ENCODE measurements at regions not wholly inside any gene's neighbourhood (a gene's known extent, or its start where the extent isn't known, plus 50 kb on each side); places are given as distances from the start of the nearest gene placed in this dataset.
"Not testable (repeated sequence)": the region's sequence is repeated elsewhere in the genome, so short reads cannot be mapped to it uniquely, and the experiment has no call there.

DNA sequence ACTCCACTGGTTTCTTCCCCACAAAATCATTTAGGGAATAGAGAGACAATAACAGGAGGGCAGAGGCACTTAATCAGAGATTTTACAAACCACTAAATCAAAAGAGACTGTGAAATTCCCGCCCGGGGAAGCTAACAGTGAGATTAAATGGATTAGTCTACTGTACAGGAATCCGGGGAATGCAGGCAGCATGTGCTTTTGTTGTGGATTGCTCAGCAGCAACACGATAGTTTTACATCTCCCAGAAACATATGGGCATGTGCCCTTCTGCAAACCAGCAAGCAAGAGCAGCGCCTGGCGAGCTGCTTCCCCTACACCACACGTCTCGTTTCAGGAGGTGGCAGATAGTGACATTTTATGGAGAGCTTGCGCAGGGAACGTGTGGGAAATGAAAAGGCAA lies 382.3 kb downstream of the CD83 start:
- DNase-seq, result no peak

DNA sequence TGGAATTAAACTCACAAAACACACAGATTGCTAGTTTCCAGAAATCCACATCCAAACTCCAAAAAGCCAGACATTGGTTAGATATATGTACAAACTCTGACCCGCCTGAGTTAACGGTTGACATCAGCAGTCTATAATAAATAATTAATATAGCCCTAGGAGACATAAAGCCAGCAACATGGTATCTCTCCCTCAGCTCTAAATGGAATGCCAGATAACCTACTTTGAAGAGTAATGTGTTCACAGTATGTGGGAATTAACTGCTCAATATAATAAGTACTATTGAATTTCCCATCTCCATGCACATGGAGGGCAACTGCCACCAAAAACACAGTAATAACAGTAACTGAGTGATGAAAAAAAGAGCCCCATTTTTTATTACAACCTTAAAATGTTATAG lies 383.2 kb downstream of the CD83 start:
- DNase-seq, result no peak

DNA sequence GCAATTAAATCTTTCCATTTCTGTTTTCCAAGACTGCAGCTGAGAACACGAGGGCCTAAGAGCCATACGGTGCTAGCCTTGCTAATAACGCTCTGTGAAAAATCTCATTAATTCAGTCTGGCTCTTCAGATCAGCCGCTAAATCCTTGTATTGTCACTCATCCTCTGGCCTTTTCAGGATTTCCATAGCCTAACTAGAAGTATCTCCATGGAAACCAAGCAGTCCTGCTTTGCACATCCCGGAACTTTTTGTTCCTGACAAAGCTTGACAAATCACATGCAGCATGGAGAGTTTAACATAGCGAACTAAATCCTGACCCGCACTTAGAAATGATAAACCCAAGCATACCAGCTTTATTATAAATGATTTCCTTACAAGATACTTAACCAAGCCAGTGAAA lies 383.7 kb downstream of the CD83 start:
- no peak for DNase-seq

DNA sequence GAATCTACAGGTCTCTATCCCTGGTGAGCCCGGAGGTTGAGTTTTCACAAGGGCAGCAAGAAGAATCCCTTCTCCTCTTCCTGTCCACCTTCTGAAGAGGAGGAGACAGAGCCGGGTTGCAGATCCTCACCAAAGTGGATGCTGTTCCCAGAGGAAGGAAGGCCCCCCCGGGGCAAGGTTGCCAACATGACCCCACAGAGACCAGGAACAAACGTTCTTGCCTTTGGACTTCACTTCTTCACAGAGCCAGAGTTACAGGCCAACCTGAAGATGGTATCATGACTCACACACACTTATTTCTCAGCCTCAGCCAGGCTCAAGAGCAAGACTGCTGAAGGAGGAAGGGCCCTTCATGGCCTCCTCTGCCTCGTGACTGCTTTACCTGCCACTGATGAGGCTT lies 384.3 kb downstream of the CD83 start:
- no peak for DNase-seq

- no peak for DNase-seq
Observed at GRCh38 chr6:14502551-14502950, 385.0 kb downstream of the CD83 start.

DNA sequence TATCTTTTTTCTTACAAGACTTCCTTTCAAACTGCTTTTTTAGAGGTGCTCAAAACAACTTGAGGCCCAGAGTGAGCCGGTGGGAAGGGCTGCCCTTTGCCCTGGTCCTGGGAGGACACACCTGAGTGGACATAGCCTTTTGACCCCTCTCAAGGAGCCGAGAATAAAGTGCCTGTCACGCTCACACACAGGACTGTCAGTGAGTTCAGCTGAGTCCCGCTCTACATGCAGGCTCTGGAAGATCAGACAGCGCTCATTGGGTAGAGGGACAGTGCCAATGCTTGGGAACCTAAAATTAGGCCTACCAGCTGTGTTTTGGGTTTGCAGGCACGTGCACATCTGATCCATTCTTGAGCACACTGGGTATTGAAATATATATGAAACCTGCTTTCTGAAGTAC lies 387.8 kb downstream of the CD83 start:
- DNase-seq, result no peak

GRCh38 chr6:14506656-14507246 lies 389.2 kb downstream of the CD83 start:
- DNase-seq, result no peak

- DNase-seq, result no peak
Observed at GRCh38 chr6:14509120-14509519, 391.5 kb downstream of the CD83 start.

- DNase-seq, result no peak
Observed at GRCh38 chr6:14510038-14510437, 392.5 kb downstream of the CD83 start.

DNA sequence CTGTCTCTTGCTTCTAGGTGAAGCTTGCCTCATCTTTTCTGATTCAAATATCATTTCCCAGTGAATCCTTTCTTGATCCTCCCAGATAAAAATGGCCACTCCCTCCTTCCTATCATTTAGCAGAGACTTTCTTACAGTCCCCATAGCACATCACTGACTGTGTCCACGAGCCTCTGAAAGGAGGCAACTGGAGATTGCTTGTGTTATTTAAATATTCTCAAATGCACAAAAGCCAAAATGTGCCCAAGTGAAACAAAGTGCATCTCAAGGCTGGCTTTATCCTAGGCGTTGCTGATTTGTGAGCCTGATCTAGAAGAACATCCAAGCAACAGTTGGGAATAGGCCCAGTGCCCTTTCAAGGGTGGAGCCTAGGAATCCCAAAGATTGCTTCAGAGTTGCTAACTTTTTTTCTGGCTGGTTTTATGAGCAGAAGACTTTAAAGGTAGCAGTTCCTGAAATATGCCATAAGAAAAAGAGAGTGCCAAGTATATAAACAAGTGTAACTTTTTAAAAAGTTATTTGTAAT lies 393.6 kb downstream of the CD83 start:
- no peak for DNase-seq

- no peak for DNase-seq
Observed at GRCh38 chr6:14512246-14512645, 394.7 kb downstream of the CD83 start.

DNA sequence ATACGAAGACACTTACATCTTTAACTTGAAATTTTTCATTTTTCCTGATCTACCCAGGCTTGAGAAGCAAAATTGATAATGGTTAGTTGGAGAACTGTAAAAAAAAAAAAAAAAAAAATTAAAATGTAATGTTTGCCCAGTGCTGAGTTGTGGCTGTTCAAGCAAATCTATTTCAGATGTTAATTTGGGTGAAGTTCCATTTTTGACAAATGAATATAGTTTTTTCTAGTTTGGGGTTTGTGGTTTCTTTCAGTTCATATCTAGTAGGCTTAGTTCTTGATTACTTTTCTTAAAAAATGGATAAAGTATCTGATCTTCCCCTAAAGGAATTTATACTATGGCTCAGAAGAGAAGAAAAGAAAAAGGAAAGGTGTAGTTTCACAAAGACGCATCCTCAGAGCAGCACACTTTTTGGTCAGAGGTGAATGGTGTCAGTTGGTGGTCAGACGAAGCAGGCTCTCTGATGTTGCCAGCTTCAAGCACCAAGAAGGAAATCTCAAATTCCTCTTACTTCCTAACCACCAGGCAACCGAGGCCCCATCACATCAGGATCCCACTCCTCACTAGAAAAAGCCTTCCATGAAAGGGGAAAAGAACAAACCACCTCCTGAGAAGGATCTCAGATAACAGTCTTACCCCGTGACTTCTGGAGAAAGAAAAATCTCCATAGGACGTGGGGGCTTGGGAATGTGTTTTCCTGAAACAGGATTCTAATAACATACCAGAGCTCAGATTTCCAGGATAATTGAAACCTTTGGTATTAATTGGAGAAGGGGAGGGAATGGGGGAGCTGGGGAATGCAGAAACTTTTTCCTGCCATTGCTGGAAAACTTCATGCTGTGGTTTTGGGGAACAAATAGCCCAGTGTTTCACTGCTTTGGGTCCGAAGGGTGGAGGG lies 396.2 kb downstream of the CD83 start:
- no peak for DNase-seq

DNA sequence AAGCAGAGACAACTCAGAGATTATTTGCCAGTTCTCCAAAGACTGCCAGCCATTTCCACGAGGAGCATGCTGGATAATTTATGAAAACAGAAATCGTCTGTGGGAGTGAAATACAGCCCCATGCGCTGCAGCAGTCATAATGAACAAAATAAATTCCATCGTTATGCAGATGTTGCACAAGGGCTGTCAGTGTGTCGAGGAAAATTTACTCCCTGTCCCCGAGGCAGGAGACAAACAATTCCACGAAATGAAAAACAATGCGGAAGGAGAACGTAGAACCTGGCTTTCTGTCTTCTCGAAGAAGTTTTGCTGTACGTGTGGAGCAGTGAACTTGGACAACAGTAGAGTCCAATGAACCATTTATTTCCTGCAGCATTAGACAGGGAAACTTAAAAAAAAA lies 399.4 kb downstream of the CD83 start:
- DNase-seq, result no peak

GRCh38 chr6:14517516-14518105 lies 400.0 kb downstream of the CD83 start:
- no peak for DNase-seq

GRCh38 chr6:14518515-14519217 lies 401.1 kb downstream of the CD83 start:
- no peak for DNase-seq

GRCh38 chr6:14520029-14520428 lies 402.5 kb downstream of the CD83 start:
- DNase-seq, result no peak

DNA sequence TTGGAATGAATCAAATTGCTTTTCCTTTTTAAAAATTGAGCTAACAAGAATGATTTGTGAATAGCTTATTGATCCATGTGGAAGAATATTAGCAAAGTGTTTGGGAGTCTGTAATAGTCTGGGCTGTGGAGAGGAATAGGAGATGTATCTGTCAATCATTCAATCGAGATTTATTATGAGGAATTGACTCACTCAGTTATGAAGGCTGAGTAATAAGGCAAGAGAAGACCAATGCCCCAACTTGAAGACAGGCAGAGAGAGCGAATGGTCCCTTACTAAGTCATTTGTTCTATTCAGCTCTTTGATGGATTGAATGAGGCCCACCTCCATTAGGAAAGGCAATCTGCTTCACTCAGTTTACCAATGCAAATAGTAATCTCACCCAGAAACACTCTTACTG lies 403.0 kb downstream of the CD83 start:
- DNase-seq, result no peak

- DNase-seq, result no peak
Observed at GRCh38 chr6:14521141-14521540, 403.6 kb downstream of the CD83 start.

GRCh38 chr6:14521861-14522260 lies 404.3 kb downstream of the CD83 start:
- DNase-seq, result not testable (repeated sequence)

DNA sequence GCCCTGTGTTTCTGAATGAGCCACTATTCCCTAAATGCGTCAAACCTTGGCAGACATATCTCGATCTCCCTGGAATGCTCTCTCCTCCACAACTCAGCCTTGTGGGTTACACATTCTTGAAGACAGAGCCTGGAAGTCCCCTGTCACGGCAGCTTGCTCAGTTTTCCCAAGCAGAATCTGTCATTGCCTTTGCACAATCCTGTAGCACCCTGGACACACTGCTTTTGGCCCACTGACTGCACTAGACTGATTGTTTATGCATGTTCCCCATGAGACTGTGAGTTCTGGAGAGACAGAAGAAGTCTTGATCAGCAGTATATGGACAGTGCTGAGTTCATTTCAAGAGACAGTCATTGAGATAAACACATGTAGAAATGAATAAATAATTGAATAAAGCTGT lies 406.7 kb downstream of the CD83 start:
- DNase-seq, result no peak

DNA sequence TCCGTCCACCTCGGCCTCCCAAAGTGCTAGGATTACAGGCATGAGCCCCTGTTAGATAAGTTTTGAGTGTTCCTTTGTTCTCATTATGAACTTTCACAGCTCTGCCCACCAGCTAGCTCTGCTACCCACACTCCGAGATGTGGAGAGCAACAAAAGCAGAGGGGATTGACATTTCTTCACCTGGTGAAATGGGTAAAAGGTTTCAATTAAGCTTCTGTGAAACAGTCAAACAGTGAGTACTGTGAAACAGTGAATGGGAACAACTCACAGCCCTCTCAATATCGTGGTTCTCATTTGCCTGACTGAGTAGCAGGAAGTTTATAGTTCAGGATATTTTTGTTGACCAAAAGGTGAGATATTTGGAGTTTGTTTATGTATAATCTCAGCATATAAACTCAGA lies 412.8 kb downstream of the CD83 start:
- no peak for DNase-seq

DNA sequence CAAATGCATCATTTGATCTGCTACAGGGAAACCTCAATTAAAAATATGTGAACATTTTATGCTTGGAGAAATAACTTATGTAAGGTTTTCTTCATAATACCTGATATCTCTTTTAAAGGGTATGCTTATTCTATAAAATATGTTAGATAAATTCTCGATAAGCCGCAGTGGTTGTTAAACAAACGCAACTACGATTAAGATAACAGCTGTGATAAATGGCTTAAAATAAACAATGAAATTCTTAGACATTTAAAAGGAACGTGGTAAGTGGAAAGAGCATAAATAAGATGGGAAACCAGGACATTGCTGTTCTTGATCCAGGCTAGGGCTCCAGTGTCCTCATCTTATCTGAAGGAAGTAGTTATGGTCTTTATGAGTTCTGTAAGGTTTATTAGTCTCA lies 415.9 kb downstream of the CD83 start:
- DNase-seq, result no peak

GRCh38 chr6:14537030-14537429 lies 419.5 kb downstream of the CD83 start:
- DNase-seq, result no peak

All from occipital lobe (tissue), 1 donor.